HepG2 (cell line): ENCODE measurements at regions not wholly inside any gene's neighbourhood (a gene's known extent, or its start where the extent isn't known, plus 50 kb on each side); places are given as distances from the start of the nearest gene placed in this dataset.

ENCODE experiments used
- ATAC-seq: fragments of 200-7000 bp; cut with Tn5 transposase; 3 replicates; pipeline ENCODE4 v1.9.1; 2020; ENCODE audit warnings: mild to moderate bottlenecking, moderate library complexity
- BruUV-seq: library from RNA; stranded (reverse); fragments of 400-500 nt; replicated peaks from 2 replicates; lab custom pipeline; 2021; lab: Mats Ljungman, UMichigan
- CTCF ChIA-PET: fragments of 300-600 bp; formaldehyde crosslinking; extraction: SDS; loops from one replicate; lab custom pipeline; 2021; ENCODE audit warnings: low total read pairs, inconsistent platforms, low intra/inter-chr PET ratio; lab: Yijun Ruan, JAX
- POLR2A ChIA-PET: fragments of 350-600 bp; sonication (Branson Sonifier 250); formaldehyde crosslinking; loops from one replicate; lab custom pipeline; 2020; ENCODE audit warnings: antibody characterized with exemption, inconsistent platforms; lab: Yijun Ruan, JAX
- DNase-seq: peaks from one replicate; pipeline ENCODE4 v3.0.0-alpha.2; 2015; ENCODE audit warnings: low spot score
- FAIRE-seq: peaks from 3 replicates; lab custom pipeline; 2011; peaks lifted over from hg19 to GRCh38; lab: Jason Lieb, UNC
- H2AFZ ChIP-seq: one replicate; pipeline ENCODE4 v1.6.1; 2011; ENCODE audit warnings: low read length, inconsistent platforms
- H3K27ac ChIP-seq: fragments of 300-600 bp; 3 replicates; pipeline ENCODE4 v1.8.0; 2011; ENCODE audit warnings: mixed run types, mild to moderate bottlenecking, mixed read lengths, low read length, inconsistent platforms; ENCODE audit not compliant: insufficient read depth; ENCODE audit errors: extremely low read length
- H3K27me3 ChIP-seq, 2 experiments: fragments of 200-600 bp in 1 of 2; 2 replicates in 1 of 2; 3 replicates in 1 of 2; pipeline versions ENCODE4 v1.6.0 to v1.8.0; 2011; ENCODE audit warnings: low read length in 2 of 2, mild to moderate bottlenecking in 2 of 2, moderate library complexity in 2 of 2, inconsistent platforms in 1 of 2; ENCODE audit not compliant: insufficient read depth in 2 of 2, control insufficient read depth in 1 of 2
- H3K36me3 ChIP-seq, 2 experiments: fragments of 200-600 bp in 1 of 2; replicated peaks in 1 of 2; 2 replicates in 1 of 2; 3 replicates in 1 of 2; pipeline versions ENCODE4 v1.5.1 to v1.8.0; 2011; ENCODE audit warnings: low read length in 2 of 2, inconsistent platforms in 1 of 2; ENCODE audit not compliant: insufficient read depth in 2 of 2, control insufficient read depth in 1 of 2
- H3K4me1 ChIP-seq: 2 replicates; pipeline ENCODE4 v1.5.1; 2012; ENCODE audit warnings: low read length, inconsistent platforms; ENCODE audit not compliant: insufficient read depth
- H3K4me2 ChIP-seq: 2 replicates; pipeline ENCODE4 v1.6.0; 2011; ENCODE audit warnings: low read depth, low read length, inconsistent platforms
- H3K4me3 ChIP-seq, 3 experiments: fragments of 200-600 bp in 1 of 3; sonication (generic), shearing (Covaris generic) in 1 of 3; replicated peaks in 1 of 3; 2 replicates each; pipeline ENCODE4 v1.5.1; 2011 to 2016; ENCODE audit warnings: low read length in 3 of 3, inconsistent platforms in 2 of 3, low read depth in 2 of 3, mild to moderate bottlenecking in 2 of 3, control low read depth in 1 of 3, mixed read lengths in 1 of 3; ENCODE audit not compliant: insufficient read depth in 1 of 3
- H3K79me2 ChIP-seq: one replicate; pipeline ENCODE4 v1.6.1; 2011; ENCODE audit warnings: low read length, inconsistent platforms; ENCODE audit not compliant: insufficient read depth
- H3K9ac ChIP-seq: 2 replicates; pipeline ENCODE4 v1.6.0; 2011; ENCODE audit warnings: mild to moderate bottlenecking, low read depth, low read length, inconsistent platforms; ENCODE audit not compliant: insufficient read depth
- H3K9me3 ChIP-seq: 2 replicates; pipeline ENCODE4 v1.5.1; 2012; ENCODE audit warnings: mild to moderate bottlenecking, low read length
- H4K20me1 ChIP-seq: 2 replicates; pipeline ENCODE4 v1.6.0; 2011; ENCODE audit warnings: inconsistent platforms, mild to moderate bottlenecking, low read length, moderate library complexity; ENCODE audit not compliant: insufficient read depth
- BORCS8-MEF2B ChIP-seq: sonication (generic); formaldehyde crosslinking; IDR thresholded peaks from 2 replicates; pipeline ENCODE4 v1.8.0; 2022; ENCODE audit warnings: mild to moderate bottlenecking, missing genetic modification reagents
- FOXM1 ChIP-seq: sonication (generic); formaldehyde crosslinking; IDR thresholded peaks from 2 replicates; pipeline ENCODE4 v1.5.0; 2020; ENCODE audit warnings: missing genetic modification reagents
- KMT2B ChIP-seq: IDR thresholded peaks from 2 replicates; pipeline ENCODE4 v1.6.1; 2016; ENCODE audit warnings: missing genetic modification reagents, missing compliant biosample characterization
- NR2C2 ChIP-seq: sonication (generic); formaldehyde crosslinking; IDR thresholded peaks from 2 replicates; pipeline ENCODE4 v1.4.0; 2020; ENCODE audit warnings: missing genetic modification reagents, mild to moderate bottlenecking, moderate library complexity, borderline replicate concordance
- PAXIP1 ChIP-seq: sonication (generic); formaldehyde crosslinking; conservative IDR thresholded peaks from 2 replicates; pipeline ENCODE4 v1.4.0; 2020; ENCODE audit warnings: mild to moderate bottlenecking, missing genetic modification reagents, moderate library complexity
- POGZ ChIP-seq: sonication (generic); formaldehyde crosslinking; IDR thresholded peaks from 2 replicates; pipeline ENCODE4 v1.4.0; 2020; ENCODE audit warnings: mild to moderate bottlenecking, missing genetic modification reagents
- POLR2AphosphoS2 ChIP-seq: IDR thresholded peaks from 2 replicates; pipeline ENCODE4 v1.6.1; 2011; ENCODE audit warnings: low read depth, low read length, improper control_type of control experiment
- TCF7L2 ChIP-seq: IDR thresholded peaks from 2 replicates; pipeline ENCODE4 v1.6.1; 2011; ENCODE audit warnings: mild to moderate bottlenecking, low read depth, low read length, moderate library complexity
- ZNF138 ChIP-seq: sonication (generic); formaldehyde crosslinking; IDR thresholded peaks from 2 replicates; pipeline ENCODE4 v1.5.0; 2020; ENCODE audit warnings: mild to moderate bottlenecking, low read depth, missing genetic modification reagents
- ZNF343 ChIP-seq: sonication (generic); formaldehyde crosslinking; IDR thresholded peaks from 2 replicates; pipeline ENCODE4 v1.4.0; 2020; ENCODE audit warnings: mild to moderate bottlenecking, missing genetic modification reagents
- ZNF441 ChIP-seq: sonication (generic); formaldehyde crosslinking; IDR thresholded peaks from 2 replicates; pipeline ENCODE4 v1.7.0; 2021; ENCODE audit warnings: missing genetic modification reagents, borderline replicate concordance
- ZNF558 ChIP-seq: sonication (generic); formaldehyde crosslinking; IDR thresholded peaks from 2 replicates; pipeline ENCODE4 v1.9.0; 2022; ENCODE audit warnings: mild to moderate bottlenecking, missing genetic modification reagents, borderline replicate concordance
- ZNF629 ChIP-seq: sonication (generic); formaldehyde crosslinking; conservative IDR thresholded peaks from 2 replicates; pipeline ENCODE4 v1.5.0; 2020; ENCODE audit warnings: missing genetic modification reagents
- ZNF687 ChIP-seq: sonication (generic); formaldehyde crosslinking; IDR thresholded peaks from 2 replicates; pipeline ENCODE4 v1.5.1; 2020; ENCODE audit warnings: mild to moderate bottlenecking, missing genetic modification reagents, moderate library complexity
- ZSCAN9 ChIP-seq: IDR thresholded peaks from 2 replicates; pipeline ENCODE4 v1.6.1; 2016; ENCODE audit warnings: borderline replicate concordance
- WGBS: methylation state at CpG from one replicate; pipeline ENCODE4 v1.1.6; 2017; ENCODE audit warnings: low lambda C conversion rate; 5-methylcytosine and 5-hydroxymethylcytosine counted together
- in situ Hi-C: cut with HindIII; loops from 2 replicates; pipeline ENCODE4 v1.10.0; 2017; ENCODE audit warnings: low pct_unique_long_range_greater_than_20kb; ENCODE audit not compliant: extremely low pct_ligation_motif_present
- intact Hi-C: fragments of 100-400 bp; cut with micrococcal nuclease; formaldehyde crosslinking; loops from one replicate; pipeline ENCODE4 v1.10.0; 2022; ENCODE audit not compliant: unreplicated experiment
- TF ChIP-seq, protein P1 (sequence below): sonication (generic); formaldehyde crosslinking; IDR thresholded peaks from 2 replicates; pipeline ENCODE4 v1.8.0; 2023; ENCODE audit warnings: mild to moderate bottlenecking, missing genetic modification reagents

GRCh38 chr10:62723375-62723774 lies 81.1 kb upstream of the ADO start (continued):
- TF ChIP-seq, protein P1, sequence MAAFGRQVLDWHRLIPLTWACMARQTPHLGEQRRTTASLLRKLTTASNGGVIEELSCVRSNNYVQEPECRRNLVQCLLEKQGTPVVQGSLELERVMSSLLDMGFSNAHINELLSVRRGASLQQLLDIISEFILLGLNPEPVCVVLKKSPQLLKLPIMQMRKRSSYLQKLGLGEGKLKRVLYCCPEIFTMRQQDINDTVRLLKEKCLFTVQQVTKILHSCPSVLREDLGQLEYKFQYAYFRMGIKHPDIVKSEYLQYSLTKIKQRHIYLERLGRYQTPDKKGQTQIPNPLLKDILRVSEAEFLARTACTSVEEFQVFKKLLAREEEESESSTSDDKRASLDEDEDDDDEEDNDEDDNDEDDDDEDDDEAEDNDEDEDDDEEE (CRISPR knock-in tag): no peak
- no peak for TF ChIP-seq ZNF343 (CRISPR knock-in tag)
- no peak for TF ChIP-seq NR2C2 (CRISPR knock-in tag)
- no peak for TF ChIP-seq TCF7L2
- TF ChIP-seq ZNF629 (CRISPR knock-in tag): no peak
- TF ChIP-seq, all 625 proteins: peak for 0

DNA sequence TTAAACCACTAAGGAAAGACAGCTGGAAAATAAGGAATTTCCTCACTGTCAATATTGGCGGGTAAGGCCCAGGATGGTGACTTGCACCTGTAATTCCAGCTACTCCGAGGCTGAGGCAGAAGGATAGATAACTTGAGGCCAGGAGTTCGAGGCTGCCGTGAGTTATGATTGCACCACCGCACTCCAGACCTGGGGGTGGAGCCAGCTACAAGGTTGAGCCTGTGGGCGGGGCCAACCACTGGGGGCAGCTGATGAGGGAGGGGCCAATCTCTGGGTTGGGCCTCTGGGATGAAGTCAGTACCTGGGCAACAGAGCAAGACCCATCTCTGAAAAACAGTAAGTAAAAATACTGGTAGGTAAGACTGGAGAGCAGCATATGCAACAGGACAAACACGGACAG lies 80.1 kb upstream of the ADO start:
- ChIA-PET POLR2A (no interaction called here), CTCF (no interaction called here)
- no peaks in the 10 kb centered on the region for H3K79me2 ChIP-seq
- no TSS peak for BruUV-seq
- 19% methylated on average over 7 of the region's 7 CpGs for WGBS
- no peak overlapping the region for H3K4me2 ChIP-seq
- no peaks in the 10 kb centered on the region for H4K20me1 ChIP-seq
- no peaks in the 10 kb centered on the region for H3K36me3 ChIP-seq
- peaks cover 0 to 4% of the 10 kb centered on the region in 2 experiments; a peak in 2 of 5 replicates for H3K27me3 ChIP-seq
- ATAC-seq (no peak), DNase-seq (no peak), FAIRE-seq (no peak)
- H3K4me3 ChIP-seq: no peak overlapping the region
- no peaks in the 10 kb centered on the region; the same call in 1 of the 2 replicates for H3K9me3 ChIP-seq
- in situ Hi-C loops (no loop called here), intact Hi-C loops (no loop called here)
- no peak overlapping the region for H3K27ac ChIP-seq
- H2AFZ ChIP-seq: no peak overlapping the region
- no peak overlapping the region for H3K9ac ChIP-seq
- H3K4me1 ChIP-seq: peaks cover 2% of the 10 kb centered on the region
- TF ChIP-seq BORCS8-MEF2B (CRISPR knock-in tag) (no peak), FOXM1 (CRISPR knock-in tag) (no peak), ZNF687 (CRISPR knock-in tag) (no peak), POLR2AphosphoS2 (no peak), ZNF558 (CRISPR knock-in tag) (no peak), KMT2B (CRISPR knock-in tag) (no peak), ZSCAN9 (CRISPR knock-in tag) (no peak), ZNF441 (CRISPR knock-in tag) (no peak), POGZ (no peak), PAXIP1 (CRISPR knock-in tag) (no peak), ZNF138 (CRISPR knock-in tag) (no peak)
